Midbrain (tissue), 1 donor: ENCODE measurements at regions not wholly inside any gene's neighbourhood (a gene's known extent, or its start where the extent isn't known, plus 50 kb on each side); places are given as distances from the start of the nearest gene placed in this dataset.

Source experiments
- DNase-seq: peaks from one replicate; lab custom pipeline; 2025; lab: John Stamatoyannopoulos, UW

- DNase-seq, result no peak
Measured at GRCh38 chr5:74342948-74343682, 297.4 kb downstream of the ENC1 start.

DNA sequence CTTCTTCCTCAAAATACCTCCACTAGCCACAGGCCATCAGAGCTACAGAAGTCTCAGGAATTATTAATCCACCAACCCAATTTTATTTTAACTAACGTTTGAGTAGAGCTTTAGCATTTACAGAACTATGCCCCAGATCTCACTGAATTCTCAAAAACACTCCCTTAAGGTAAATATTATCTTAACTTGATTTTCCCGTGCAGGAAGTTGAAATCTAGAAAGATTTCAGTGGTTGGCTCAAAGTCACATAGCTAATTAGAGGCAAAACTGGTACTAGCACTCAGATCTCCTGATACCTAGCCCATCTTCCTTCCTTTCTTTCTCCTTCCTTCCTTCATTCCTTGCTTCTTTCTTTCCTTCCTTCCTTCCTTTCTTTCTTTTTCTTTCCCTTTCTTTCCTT, 298.3 kb downstream of the ENC1 start:
- DNase-seq, result no peak

DNA sequence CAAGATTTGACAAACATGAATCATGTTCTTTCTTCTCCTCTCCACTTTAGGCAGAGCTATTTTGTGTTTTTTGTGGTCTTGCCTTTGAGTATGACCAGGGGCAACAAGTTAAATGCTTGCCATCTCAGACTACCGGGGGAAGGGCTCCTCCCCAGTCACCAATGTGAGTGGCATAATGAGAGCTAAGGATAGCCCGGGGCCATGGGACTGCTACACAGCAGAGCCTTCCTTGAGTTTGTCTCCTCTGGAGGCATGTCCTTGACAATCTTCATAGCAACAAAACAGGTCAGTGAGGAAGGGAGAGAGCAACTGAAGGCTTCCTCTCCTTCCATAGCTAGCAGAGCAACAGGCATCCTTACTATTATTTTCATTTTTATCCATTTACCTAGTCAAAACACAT, 299.3 kb downstream of the ENC1 start:
- DNase-seq, result no peak

- no peak for DNase-seq
Measured at GRCh38 chr5:74340476-74340875, 300.1 kb downstream of the ENC1 start.

GRCh38 chr5:74337984-74338310, 302.6 kb downstream of the ENC1 start:
- DNase-seq, result no peak

GRCh38 chr5:74337254-74337983, 303.1 kb downstream of the ENC1 start:
- DNase-seq, result no peak

GRCh38 chr5:74336297-74336696, 304.2 kb downstream of the ENC1 start:
- DNase-seq, result no peak

DNA sequence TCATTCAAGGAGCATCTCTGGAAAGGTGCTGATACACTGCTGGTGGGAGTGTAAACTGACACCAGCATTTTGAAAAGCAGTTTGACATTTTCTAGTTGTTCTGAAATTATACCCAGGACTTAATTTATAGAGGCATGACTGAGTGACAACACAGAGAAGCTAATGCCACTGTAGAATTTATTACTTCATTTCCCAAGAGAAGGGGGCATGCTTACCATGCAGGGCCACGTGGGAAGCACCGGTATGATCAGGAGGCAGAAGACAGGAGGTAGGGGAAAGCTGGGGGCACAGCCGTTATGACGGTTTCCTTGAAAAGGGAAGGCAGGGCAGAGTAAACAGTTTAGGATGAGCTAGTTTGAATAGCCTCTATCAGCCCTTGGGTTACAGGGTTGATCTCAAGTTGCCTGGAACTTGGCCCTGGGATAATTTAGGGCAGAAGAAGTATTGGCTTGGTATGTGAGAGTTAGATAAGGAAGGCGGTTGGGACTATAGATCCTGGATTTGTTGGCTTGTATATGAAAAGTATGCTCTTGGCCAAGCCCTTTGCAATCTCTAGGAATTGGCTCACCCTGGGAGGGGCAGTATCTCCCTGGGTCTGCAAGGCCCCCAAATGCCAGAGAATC, 305.7 kb downstream of the ENC1 start:
- DNase-seq, result no peak

DNA sequence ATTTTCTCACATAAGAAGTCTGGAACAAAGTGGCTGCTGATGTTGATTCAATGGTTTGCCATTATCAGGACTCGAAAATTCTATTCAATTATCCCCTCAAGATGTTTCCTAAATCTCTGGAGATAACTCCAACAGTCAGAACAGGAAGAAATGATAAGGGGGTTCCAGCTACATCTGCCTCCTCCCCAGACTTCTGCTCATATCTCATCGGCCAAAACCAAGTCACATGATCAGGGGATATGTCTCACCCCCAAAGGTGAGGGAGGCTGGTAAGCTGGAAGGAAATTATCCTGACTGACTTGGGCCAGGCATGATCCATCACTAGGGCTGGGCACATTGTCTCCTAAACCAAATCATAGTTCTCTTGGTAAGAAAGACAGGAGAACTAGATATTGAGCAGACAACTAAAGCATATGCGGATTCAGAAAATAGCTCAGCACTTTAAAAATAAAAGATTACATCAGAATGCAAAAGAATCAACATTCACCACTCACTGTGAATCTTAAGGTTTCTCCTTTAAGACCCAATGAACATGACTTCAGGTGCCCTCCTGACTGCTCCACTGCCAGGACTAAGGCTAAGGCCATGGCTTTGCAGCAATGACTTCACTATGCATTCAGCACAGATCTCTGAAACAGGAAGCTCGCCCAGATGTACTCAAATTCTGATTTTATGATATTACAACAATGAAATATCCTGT, 306.3 kb downstream of the ENC1 start:
- no peak for DNase-seq

DNA sequence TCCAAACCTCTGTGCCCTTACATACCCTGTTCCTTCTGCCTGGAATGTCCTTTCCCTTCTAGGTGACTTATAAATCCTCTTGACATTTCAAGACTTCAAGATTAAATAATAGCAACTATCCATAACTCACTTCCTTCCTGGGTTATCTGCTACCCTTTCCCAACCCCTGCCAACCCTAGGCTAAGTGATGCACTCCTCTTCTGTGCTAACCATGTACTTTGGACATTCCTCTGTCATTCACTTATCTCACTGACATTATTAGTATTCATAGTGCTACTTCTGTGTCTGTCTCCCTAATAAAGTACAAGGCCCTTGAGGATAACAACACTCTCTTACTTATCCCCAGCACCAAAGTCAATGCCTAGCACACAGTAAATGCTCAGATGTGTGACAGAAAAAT, 307.1 kb downstream of the ENC1 start:
- DNase-seq, result no peak

GRCh38 chr5:74332682-74333081, 307.8 kb downstream of the ENC1 start:
- no peak for DNase-seq

DNA sequence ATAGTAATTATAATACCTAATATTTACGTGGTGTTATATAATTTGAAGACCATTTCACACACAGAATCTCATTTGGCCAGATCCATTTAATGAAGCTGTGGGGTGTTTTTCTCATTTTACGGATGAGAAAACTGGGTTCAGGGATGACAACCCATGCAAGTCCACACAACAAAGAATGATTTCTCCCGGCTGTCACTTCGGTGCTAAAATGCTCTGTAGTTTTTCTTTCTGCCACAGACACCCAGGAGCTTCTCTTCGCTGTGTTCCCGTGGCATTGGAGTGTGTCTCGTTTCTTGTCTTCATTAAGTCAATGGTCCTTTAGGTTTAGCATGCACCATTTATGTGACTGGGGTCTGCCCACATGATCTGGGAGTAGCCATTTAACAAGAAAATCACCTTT, 308.5 kb downstream of the ENC1 start:
- no peak for DNase-seq

- no peak for DNase-seq
Measured at GRCh38 chr5:74328221-74328630, 312.3 kb downstream of the ENC1 start.

DNA sequence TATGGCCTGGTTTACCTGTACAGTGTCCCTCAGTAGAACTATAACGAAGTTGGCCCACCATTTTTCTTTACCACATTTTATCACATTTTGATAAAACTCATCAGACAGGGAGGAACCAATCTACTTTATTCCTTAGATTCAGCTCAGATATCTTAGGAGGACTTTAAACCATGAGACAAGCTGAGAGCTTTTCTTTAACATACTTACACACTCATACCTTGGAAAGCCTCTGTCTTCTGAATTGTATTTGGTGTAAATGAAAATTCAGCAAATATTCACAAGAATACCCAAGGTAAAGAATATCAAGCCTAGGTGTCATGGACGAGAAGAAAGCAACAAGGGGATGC, 313.2 kb downstream of the ENC1 start:
- DNase-seq, result no peak

GRCh38 chr5:74326571-74327338, 313.8 kb downstream of the ENC1 start:
- no peak for DNase-seq

GRCh38 chr5:74325866-74326265, 314.7 kb downstream of the ENC1 start:
- no peak for DNase-seq

- DNase-seq, result no peak
Measured at GRCh38 chr5:74324556-74324955, 316.0 kb downstream of the ENC1 start.

- DNase-seq, result no peak
Measured at GRCh38 chr5:74322944-74323343, 317.6 kb downstream of the ENC1 start.

GRCh38 chr5:74322191-74322590, 318.3 kb downstream of the ENC1 start:
- no peak for DNase-seq

DNA sequence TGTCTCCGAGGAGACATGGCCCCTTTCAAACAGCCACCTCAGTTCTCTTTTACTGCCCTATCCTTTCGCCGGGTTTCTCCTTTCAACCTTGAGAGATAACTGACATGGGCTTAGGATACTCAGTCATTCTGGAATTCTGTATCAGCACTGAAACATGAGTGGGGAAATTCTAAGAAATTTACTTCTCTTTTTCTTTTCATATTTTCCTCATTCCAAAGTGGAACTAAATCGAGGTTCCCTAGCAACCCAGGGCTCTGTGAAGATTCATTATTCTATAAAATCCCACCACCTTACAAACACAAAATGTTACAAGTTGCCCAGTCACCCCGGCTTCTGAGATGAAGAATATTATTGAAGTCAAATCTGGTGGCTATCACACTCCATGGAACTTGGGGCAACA, 319.2 kb downstream of the ENC1 start:
- DNase-seq, result no peak

DNA sequence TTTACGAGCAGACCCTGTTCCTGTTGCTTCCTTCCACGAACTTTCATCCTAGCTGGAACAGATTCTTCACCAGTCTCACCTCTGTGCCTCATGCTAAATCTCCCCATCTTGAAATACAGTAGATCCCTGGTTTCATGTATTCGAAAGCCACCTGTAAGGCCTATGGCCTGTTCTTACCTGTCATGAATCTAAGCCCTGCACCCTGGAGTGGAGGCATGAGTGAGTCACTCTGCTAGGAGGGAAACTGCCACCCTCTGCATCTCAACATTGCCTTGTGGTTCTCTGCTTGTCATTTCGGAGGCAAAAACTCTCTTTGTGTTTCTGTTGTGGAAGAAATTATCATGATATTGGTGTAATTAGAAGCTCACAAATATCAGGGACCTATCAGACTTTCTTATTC, 320.0 kb downstream of the ENC1 start:
- no peak for DNase-seq

DNA sequence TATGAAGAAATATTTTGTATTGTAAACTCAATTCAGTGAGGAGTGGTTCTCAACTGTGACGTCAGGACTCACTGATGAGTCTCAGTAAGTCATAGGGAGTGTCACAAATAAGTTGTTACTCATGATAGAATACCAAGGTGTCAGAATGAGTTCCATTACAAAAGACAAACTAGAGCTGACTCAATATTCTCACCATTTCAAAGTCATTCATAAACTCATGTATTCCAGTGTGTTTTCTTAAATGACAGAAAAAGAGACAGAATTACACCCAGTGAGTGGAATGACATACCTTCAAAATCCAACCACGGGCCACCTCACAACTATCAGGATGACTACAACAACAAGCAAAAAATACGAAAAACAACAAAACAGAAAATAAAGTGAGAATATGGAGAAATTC, 321.5 kb downstream of the ENC1 start:
- DNase-seq, result no peak
